GM23338 (cell line): ENCODE measurements at regions not wholly inside any gene's neighbourhood (a gene's known extent, or its start where the extent isn't known, plus 50 kb on each side); places are given as distances from the start of the nearest gene placed in this dataset.

Experiments used
- ATAC-seq: fragments of 200-7000 bp; cut with Tn5 transposase; 3 replicates; pipeline ENCODE4 v1.9.1; 2020
- DNase-seq: peaks from one replicate; pipeline ENCODE4 v3.0.0-alpha.2; 2015; ENCODE audit warnings: low spot score
- H2AFZ ChIP-seq: fragments of 200-600 bp; sonication (generic); 2 replicates; pipeline ENCODE4 v1.8.0; 2016; ENCODE audit warnings: antibody characterized with exemption, mild to moderate bottlenecking, moderate library complexity
- H3F3A ChIP-seq: fragments of 200-600 bp; sonication (generic); replicated peaks from 2 replicates; pipeline ENCODE4 v1.8.0; 2017; ENCODE audit warnings: antibody characterized with exemption, mixed run types, low read depth
- H3K27ac ChIP-seq: fragments of 200-600 bp; sonication (generic); 2 replicates; pipeline ENCODE4 v1.6.1; 2016; ENCODE audit warnings: low read depth
- H3K27me3 ChIP-seq: fragments of 200-600 bp; sonication (generic); 2 replicates; pipeline ENCODE4 v1.8.0; 2016; ENCODE audit warnings: mild to moderate bottlenecking, mixed run types, moderate library complexity; ENCODE audit not compliant: insufficient read depth
- H3K36me3 ChIP-seq: fragments of 200-600 bp; sonication (generic); 2 replicates; pipeline ENCODE4 v1.8.0; 2016; ENCODE audit warnings: mild to moderate bottlenecking; ENCODE audit not compliant: insufficient read depth
- H3K4me1 ChIP-seq: fragments of 200-600 bp; sonication (generic); 2 replicates; pipeline ENCODE4 v1.8.0; 2016; ENCODE audit warnings: mild to moderate bottlenecking, moderate library complexity; ENCODE audit not compliant: insufficient read depth
- H3K4me2 ChIP-seq: fragments of 200-600 bp; sonication (generic); 2 replicates; pipeline ENCODE4 v1.7.1; 2017; ENCODE audit warnings: mixed run types
- H3K4me3 ChIP-seq: fragments of 200-600 bp; sonication (generic); 2 replicates; pipeline ENCODE4 v1.6.1; 2016; ENCODE audit warnings: mixed run types
- H3K79me2 ChIP-seq: fragments of 200-600 bp; sonication (generic); replicated peaks from 2 replicates; pipeline ENCODE4 v1.8.0; 2017; ENCODE audit warnings: mild to moderate bottlenecking; ENCODE audit not compliant: insufficient read depth
- H3K9me2 ChIP-seq: fragments of 200-600 bp; sonication (generic); 2 replicates; pipeline ENCODE4 v1.8.0; 2017; ENCODE audit not compliant: insufficient read depth
- H4K20me1 ChIP-seq: fragments of 200-600 bp; sonication (generic); replicated peaks from 2 replicates; pipeline ENCODE4 v1.8.0; 2017; ENCODE audit warnings: mild to moderate bottlenecking; ENCODE audit not compliant: insufficient read depth
- H3K27ac Mint-ChIP-seq: 2 replicates; pipeline ENCODE4 v1.8.0; 2020; ENCODE audit warnings: inconsistent platforms, mild to moderate bottlenecking, moderate library complexity, mixed read lengths
- H3K27me3 Mint-ChIP-seq: 3 replicates; pipeline ENCODE4 v1.8.0; 2022; ENCODE audit warnings: low read depth, mild to moderate bottlenecking, moderate library complexity, mixed read lengths, inconsistent platforms; ENCODE audit not compliant: insufficient read depth, poor library complexity
- H3K36me3 Mint-ChIP-seq: 3 replicates; pipeline ENCODE4 v1.8.0; 2021; ENCODE audit warnings: low read depth, mild to moderate bottlenecking, inconsistent platforms, moderate library complexity, mixed read lengths
- H3K4me1 Mint-ChIP-seq: 3 replicates; pipeline ENCODE4 v1.8.0; 2020; ENCODE audit warnings: mild to moderate bottlenecking, inconsistent platforms, mixed read lengths
- H3K4me3 Mint-ChIP-seq: 3 replicates; pipeline ENCODE4 v1.8.0; 2021; ENCODE audit warnings: moderate library complexity, mild to moderate bottlenecking, inconsistent platforms, mixed read lengths
- H3K9me3 Mint-ChIP-seq: 3 replicates; pipeline ENCODE4 v1.8.0; 2020; ENCODE audit warnings: moderate library complexity, mild to moderate bottlenecking, inconsistent platforms, mixed read lengths
- CREB1 ChIP-seq: fragments of 250-450 bp; sonication (Bioruptor Pico); IDR thresholded peaks from 2 replicates; pipeline ENCODE4 v1.5.0; 2020; ENCODE audit warnings: low read depth, mild to moderate bottlenecking, moderate library complexity
- CTCF ChIP-seq, 2 experiments: fragments of 200-600 bp in 1 of 2; sonication (generic) in 1 of 2; conservative IDR thresholded peaks; 2 replicates each; pipeline versions ENCODE4 v1.5.1 to v1.6.1; 2016 to 2017; ENCODE audit warnings: antibody characterized with exemption in 2 of 2, low read depth in 2 of 2, mild to moderate bottlenecking in 2 of 2, moderate library complexity in 1 of 2
- ETS1 ChIP-seq: IDR thresholded peaks from 2 replicates; pipeline ENCODE4 v1.6.1; 2016; ENCODE audit warnings: antibody characterized with exemption
- EZH2 ChIP-seq: fragments of 200-600 bp; sonication (generic); IDR thresholded peaks from one replicate; pipeline ENCODE4 v1.8.0; 2017; ENCODE audit warnings: antibody characterized with exemption, mild to moderate bottlenecking, low read depth; ENCODE audit not compliant: unreplicated experiment
- EZH2phosphoT487 ChIP-seq: fragments of 200-600 bp; sonication (generic); IDR thresholded peaks from one replicate; pipeline ENCODE4 v1.8.1; 2018; ENCODE audit warnings: antibody characterized with exemption; ENCODE audit not compliant: unreplicated experiment
- JUNB ChIP-seq: IDR thresholded peaks from one replicate; pipeline ENCODE4 v1.6.1; 2016; ENCODE audit warnings: antibody characterized with exemption; ENCODE audit not compliant: unreplicated experiment
- NANOG ChIP-seq: IDR thresholded peaks from 2 replicates; pipeline ENCODE4 v1.6.1; 2016; ENCODE audit warnings: antibody characterized with exemption, borderline replicate concordance
- POLR2AphosphoS5 ChIP-seq: IDR thresholded peaks from 2 replicates; pipeline ENCODE4 v1.6.1; 2016; ENCODE audit warnings: antibody characterized with exemption, low read depth
- STAT1 ChIP-seq: IDR thresholded peaks from one replicate; pipeline ENCODE4 v1.6.1; 2016; ENCODE audit warnings: antibody characterized with exemption; ENCODE audit not compliant: unreplicated experiment
- ZNF114 ChIP-seq: fragments of 250-450 bp; sonication (Bioruptor Pico); IDR thresholded peaks from 2 replicates; pipeline ENCODE4 v1.5.0; 2020; ENCODE audit warnings: mild to moderate bottlenecking, moderate library complexity
- ZNF331 ChIP-seq: fragments of 250-450 bp; sonication (Bioruptor Pico); IDR thresholded peaks from 2 replicates; pipeline ENCODE4 v1.5.0; 2020; ENCODE audit warnings: low read depth, mild to moderate bottlenecking, moderate library complexity
- ZNF462 ChIP-seq: fragments of 250-450 bp; sonication (Bioruptor Pico); IDR thresholded peaks from 2 replicates; pipeline ENCODE4 v1.5.0; 2020; ENCODE audit warnings: mild to moderate bottlenecking, moderate library complexity

- Mint-ChIP-seq H3K4me3 (no peak overlapping the region), H3K36me3 (no peaks in the 10 kb centered on the region; the same call in 2 of the 3 replicates)
These were observed 414.1 kb downstream of the SH3BGRL start for GRCh38 chrX:81615979-81616378.

More at GRCh38 chrX:81615979-81616378, 414.1 kb downstream of the SH3BGRL start:
- TF ChIP-seq ZNF114 (no peak), STAT1 (no peak), CTCF (conservative IDR thresholded peaks at IDR 0.05; ENCODE audit: low read depth in 2 of 2) (no peak), NANOG (no peak), JUNB (no peak), POLR2AphosphoS5 (no peak), CREB1 (CRISPR knock-in tag) (no peak), EZH2 (no peak), ZNF331 (CRISPR knock-in tag) (no peak), ETS1 (no peak), EZH2phosphoT487 (no peak), ZNF462 (CRISPR knock-in tag) (no peak)
- H3K4me1 Mint-ChIP-seq: no peaks in the 10 kb centered on the region
- Histone ChIP-seq H3K27me3 (no peaks in the 10 kb centered on the region), H3K4me2 (no peak overlapping the region), H3F3A (no peaks in the 10 kb centered on the region), H3K9me2 (no peaks in the 10 kb centered on the region), H3K4me1 (no peaks in the 10 kb centered on the region), H3K4me3 (no peak overlapping the region), H3K27ac (no peak overlapping the region), H4K20me1 (no peaks in the 10 kb centered on the region), H2AFZ (no peak overlapping the region), H3K79me2 (no peaks in the 10 kb centered on the region), H3K36me3 (no peaks in the 10 kb centered on the region)
- ATAC-seq: no peak
- peaks cover 3% of the 10 kb centered on the region; the same call in 1 of the 3 replicates for H3K9me3 Mint-ChIP-seq
- no peak for DNase-seq
- H3K27ac Mint-ChIP-seq: no peak overlapping the region
- no peaks in the 10 kb centered on the region for H3K27me3 Mint-ChIP-seq
